ENCODE measurements at regions not wholly inside any gene's neighbourhood (a gene's known extent, or its start where the extent isn't known, plus 50 kb on each side); places are given as distances from the start of the nearest gene placed in this dataset.

DNA sequence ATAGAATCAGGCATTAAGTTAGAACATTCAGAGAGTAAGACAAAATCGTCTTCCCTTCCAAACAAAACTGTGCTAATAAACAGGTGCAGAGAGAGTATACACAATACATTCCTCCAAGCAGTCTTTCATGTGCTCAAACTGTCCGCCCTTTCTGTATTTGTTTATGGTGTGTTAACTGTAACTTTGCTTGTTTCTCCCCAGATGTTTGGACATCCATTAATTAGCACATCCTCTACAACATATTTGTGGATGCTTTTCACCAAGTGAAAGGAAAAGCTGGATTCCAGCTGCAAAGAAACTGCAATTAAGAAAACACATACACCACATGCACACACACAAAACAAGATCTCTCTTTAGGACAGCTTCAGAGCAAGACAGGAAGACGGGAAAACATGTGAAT is 912.6 kb downstream of the NTRK3 start:
- TF ChIP-seq CTCF (conservative IDR thresholded peaks at IDR 0.05; ENCODE audit: low read length) (no peak), EZH2phosphoT487 (IDR thresholded peaks at IDR 0.05; ENCODE audit: borderline replicate concordance, low read depth, low read length) (no peak)

Measured in OCI-LY7 (cell line).